VCaP (cell line): ENCODE measurements at regions not wholly inside any gene's neighbourhood (a gene's known extent, or its start where the extent isn't known, plus 50 kb on each side); places are given as distances from the start of the nearest gene placed in this dataset.

Experiments
- H3K27ac ChIP-seq: fragments of 450-650 bp; 2 replicates; pipeline ENCODE4 v1.5.1; 2017
- TF ChIP-seq, protein P1 (sequence below): fragments of 450-650 bp; conservative IDR thresholded peaks from 2 replicates; pipeline ENCODE4 v1.5.1; 2017; ENCODE audit warnings: mild to moderate bottlenecking, moderate library complexity

DNA sequence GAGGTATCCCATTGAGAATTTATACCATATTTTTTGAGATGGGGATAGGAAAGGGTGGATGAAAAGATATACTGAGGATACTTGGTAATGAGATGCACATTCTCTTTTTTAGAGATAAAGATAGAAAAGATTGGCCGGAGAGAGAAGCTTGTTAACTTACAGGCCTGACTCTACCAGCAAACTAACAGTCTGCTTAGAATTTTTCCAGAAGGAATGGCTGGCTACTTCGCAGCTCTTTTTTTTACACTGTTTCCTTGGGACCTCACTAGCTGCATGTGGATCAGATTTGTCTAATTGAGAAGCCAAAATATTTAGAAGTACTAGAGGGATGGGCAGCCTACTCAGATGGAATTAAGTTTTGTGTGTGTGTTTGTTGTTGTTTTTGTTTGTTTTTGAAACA, 586.6 kb downstream of the TAFA4 start:
- TF ChIP-seq, protein P1, sequence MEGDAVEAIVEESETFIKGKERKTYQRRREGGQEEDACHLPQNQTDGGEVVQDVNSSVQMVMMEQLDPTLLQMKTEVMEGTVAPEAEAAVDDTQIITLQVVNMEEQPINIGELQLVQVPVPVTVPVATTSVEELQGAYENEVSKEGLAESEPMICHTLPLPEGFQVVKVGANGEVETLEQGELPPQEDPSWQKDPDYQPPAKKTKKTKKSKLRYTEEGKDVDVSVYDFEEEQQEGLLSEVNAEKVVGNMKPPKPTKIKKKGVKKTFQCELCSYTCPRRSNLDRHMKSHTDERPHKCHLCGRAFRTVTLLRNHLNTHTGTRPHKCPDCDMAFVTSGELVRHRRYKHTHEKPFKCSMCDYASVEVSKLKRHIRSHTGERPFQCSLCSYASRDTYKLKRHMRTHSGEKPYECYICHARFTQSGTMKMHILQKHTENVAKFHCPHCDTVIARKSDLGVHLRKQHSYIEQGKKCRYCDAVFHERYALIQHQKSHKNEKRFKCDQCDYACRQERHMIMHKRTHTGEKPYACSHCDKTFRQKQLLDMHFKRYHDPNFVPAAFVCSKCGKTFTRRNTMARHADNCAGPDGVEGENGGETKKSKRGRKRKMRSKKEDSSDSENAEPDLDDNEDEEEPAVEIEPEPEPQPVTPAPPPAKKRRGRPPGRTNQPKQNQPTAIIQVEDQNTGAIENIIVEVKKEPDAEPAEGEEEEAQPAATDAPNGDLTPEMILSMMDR, result no peak
- no peak overlapping the region for H3K27ac ChIP-seq

DNA sequence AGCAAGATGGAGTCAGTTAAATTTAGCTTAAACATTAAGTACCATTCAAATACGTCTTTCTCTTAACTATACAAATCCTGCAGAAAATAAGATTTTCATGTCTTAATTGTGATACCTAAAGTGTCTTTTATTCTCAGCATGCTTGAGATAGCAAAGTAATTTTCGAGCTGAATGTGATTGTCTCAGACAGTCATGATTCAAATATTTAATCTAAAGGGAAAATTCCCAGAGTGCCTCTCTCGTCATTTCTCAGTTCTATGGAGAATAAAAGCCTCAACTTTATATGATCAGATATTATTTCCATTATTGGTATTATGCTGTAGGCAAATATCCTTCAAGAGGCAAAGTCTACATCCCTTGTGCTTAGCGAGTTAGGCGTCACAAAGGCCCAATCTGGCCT, 589.9 kb downstream of the TAFA4 start:
- TF ChIP-seq, protein P1, result no peak
- no peak overlapping the region for H3K27ac ChIP-seq

DNA sequence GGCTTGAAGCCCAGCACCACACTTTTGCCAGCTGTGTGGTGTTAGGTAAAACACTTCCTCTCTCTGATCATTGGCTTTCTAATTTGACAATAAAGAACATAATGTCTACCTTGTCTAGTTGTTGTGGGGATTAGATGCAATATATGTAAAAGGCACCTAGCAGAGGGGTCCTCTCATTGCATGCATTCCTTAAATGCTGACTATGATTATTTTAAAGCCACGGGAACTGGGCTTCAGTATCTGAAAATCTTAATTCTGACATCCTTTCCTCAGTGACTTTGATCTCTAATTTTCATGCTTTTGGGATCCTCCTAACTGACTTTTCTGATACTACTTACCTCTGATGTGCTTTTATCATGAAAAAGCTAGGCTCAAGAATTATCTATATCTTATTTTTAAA, 596.3 kb downstream of the TAFA4 start:
- TF ChIP-seq, protein P1, result no peak
- no peak overlapping the region for H3K27ac ChIP-seq

DNA sequence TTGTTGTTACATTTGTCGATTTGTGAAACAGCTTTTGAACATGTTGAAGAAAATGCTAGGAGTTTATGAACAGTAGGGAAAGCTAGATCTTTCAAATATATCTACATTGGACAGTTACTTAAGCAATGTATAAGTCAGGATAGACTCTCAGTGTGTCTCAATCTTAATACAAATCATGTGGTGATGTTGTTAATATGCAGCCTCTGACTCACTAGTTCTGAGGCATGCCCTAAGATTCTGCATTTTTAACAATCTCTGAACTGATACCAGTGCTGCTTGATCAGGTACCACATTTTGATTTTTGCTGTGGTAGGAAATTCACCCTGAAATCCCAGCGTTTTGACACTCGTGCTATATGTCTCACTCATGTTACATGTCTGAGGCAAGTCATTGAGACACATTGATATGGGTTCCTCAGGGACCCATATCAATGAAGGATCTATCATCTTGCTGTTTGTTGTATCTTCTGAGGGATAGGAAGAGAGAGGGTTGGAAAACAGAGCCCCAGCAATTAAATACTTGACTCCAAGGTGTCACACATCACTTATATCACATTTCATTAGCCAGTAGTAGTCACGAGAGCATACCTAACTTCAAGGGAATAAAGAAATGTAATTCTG, 597.9 kb downstream of the TAFA4 start:
- TF ChIP-seq, protein P1, result no peak

DNA sequence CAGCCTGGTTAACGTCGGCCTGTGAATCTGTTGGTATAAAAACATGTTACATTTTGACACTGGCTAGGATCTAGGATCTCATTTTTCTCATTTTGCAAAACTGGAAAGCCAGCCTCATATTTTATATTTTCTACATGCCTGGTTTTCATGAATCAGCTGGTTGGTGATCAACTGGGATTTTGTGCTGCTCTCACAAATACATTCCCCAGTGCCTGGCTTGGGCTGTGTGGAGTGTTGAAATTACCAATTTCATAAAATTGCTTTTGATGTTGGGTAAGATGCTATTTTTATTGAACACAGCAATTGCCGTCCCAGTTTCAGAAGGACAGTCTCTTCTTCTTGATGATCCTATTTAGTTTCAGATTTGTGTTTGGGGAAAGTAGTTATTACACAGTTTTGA, 604.3 kb downstream of the TAFA4 start:
- TF ChIP-seq, protein P1, result no peak
- H3K27ac ChIP-seq, result no peak overlapping the region

More for the DNA sequence above, 597.9 kb downstream of the TAFA4 start:
- H3K27ac ChIP-seq, result no peak overlapping the region

DNA sequence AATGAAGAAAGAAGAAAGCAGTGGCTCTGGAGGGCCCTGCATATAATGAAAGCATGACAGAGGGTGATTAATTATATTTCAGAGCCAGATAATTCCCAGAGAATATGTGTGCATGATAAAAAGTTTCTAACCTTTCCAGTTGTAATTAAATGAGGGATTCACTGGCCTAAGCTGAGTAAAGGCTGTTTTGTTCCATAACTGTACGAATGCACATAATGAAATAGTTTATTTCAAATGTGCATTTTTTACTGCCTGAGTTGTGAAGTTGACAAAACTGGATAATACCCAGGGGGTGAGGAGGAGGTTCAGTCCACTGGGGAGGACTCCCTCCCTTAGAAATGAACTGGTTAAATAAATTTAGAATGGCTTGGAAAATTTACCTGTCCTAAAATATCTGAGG, 616.4 kb downstream of the TAFA4 start:
- TF ChIP-seq, protein P1, result no peak

DNA sequence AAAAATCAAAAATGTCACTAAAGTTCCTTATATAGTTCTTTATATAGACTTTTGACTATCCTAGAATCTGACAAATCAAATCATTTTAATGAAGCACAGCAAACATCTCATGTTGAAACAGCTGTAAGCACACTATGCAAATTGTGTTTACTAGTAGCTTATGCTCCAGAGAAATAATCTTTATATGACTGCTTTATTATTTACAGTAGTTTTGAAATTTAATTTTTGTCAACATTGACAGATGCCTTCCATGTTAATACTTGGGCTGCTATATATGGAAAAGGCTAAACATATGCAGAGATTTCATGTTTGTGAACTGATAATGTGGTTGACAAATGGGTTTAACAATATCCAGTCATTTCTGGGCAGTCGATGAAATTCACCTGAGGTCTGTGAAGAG, 616.8 kb downstream of the TAFA4 start:
- H3K27ac ChIP-seq, result no peak overlapping the region; the same call in 1 of the 2 replicates
- TF ChIP-seq, protein P1, result no peak

More for the DNA sequence above, 616.4 kb downstream of the TAFA4 start:
- H3K27ac ChIP-seq, result no peak overlapping the region; the same call in 1 of the 2 replicates
